IMR-90 (cell line): ENCODE measurements at regions not wholly inside any gene's neighbourhood (a gene's known extent, or its start where the extent isn't known, plus 50 kb on each side); places are given as distances from the start of the nearest gene placed in this dataset.

ENCODE experiments used
- ATAC-seq: fragments of 200-7000 bp; cut with Tn5 transposase; 2 replicates; pipeline ENCODE4 v1.9.1; 2020; ENCODE audit warnings: low read depth, mild to moderate bottlenecking, moderate library complexity
- BruUV-seq: library from RNA; stranded (reverse); fragments of 400-500 nt; replicated peaks from 2 replicates; lab custom pipeline; 2021; lab: Mats Ljungman, UMichigan
- CTCF ChIA-PET: fragments of 300-600 bp; formaldehyde crosslinking; extraction: SDS; loops from one replicate; lab custom pipeline; 2021; ENCODE audit warnings: antibody characterized with exemption; lab: Yijun Ruan, JAX
- POLR2A ChIA-PET: fragments of 300-600 bp; sonication (Branson Sonifier 250); formaldehyde crosslinking; loops from one replicate; lab custom pipeline; 2022; ENCODE audit warnings: antibody characterized with exemption; ENCODE audit not compliant: unreplicated experiment; lab: Charles Lee
- DNase-seq: peaks from one replicate; pipeline ENCODE4 v3.0.0; 2013
- H2AFZ ChIP-seq: replicated peaks from 2 replicates; pipeline ENCODE3; 2013; ENCODE audit warnings: low read length, mild to moderate bottlenecking; ENCODE audit not compliant: poor library complexity
- H2AK5ac ChIP-seq: 2 replicates; pipeline ENCODE4 v1.6.1; 2013; ENCODE audit warnings: low read depth, low read length, inconsistent platforms
- H2AK9ac ChIP-seq: replicated peaks from 2 replicates; pipeline ENCODE3; 2013; ENCODE audit warnings: mild to moderate bottlenecking, low read depth, low read length, moderate library complexity; ENCODE audit not compliant: poor library complexity
- H2BK120ac ChIP-seq: 2 replicates; pipeline ENCODE4 v1.6.1; 2013; ENCODE audit warnings: low read depth, low read length, inconsistent platforms
- H2BK15ac ChIP-seq: 3 replicates; pipeline ENCODE4 v1.6.1; 2013; ENCODE audit warnings: low read depth, low read length, inconsistent platforms
- H2BK20ac ChIP-seq: 2 replicates; pipeline ENCODE4 v1.6.1; 2013; ENCODE audit warnings: low read depth, mild to moderate bottlenecking, inconsistent platforms, low read length, moderate library complexity
- H2BK5ac ChIP-seq: 2 replicates; pipeline ENCODE4 v1.6.1; 2013; ENCODE audit warnings: mild to moderate bottlenecking, low read depth, low read length, inconsistent platforms; ENCODE audit not compliant: poor library complexity, severe bottlenecking
- H3K14ac ChIP-seq: replicated peaks from 2 replicates; pipeline ENCODE4 v1.6.1; 2013; ENCODE audit warnings: low read depth, low read length, inconsistent platforms
- H3K18ac ChIP-seq: 2 replicates; pipeline ENCODE4 v1.6.1; 2013; ENCODE audit warnings: low read depth, low read length, control low read depth
- H3K23ac ChIP-seq: 2 replicates; pipeline ENCODE4 v1.6.1; 2013; ENCODE audit warnings: low read depth, low read length, inconsistent platforms
- H3K27ac ChIP-seq: 2 replicates; pipeline ENCODE4 v1.5.1; 2013; ENCODE audit warnings: mild to moderate bottlenecking, control low read depth, low read length; ENCODE audit not compliant: insufficient read depth
- H3K27me3 ChIP-seq: 2 replicates; pipeline ENCODE4 v1.6.1; 2013; ENCODE audit warnings: low read length; ENCODE audit not compliant: control insufficient read depth, insufficient read depth
- H3K36me3 ChIP-seq: 2 replicates; pipeline ENCODE4 v1.6.1; 2013; ENCODE audit warnings: low read length, mixed read lengths; ENCODE audit not compliant: control insufficient read depth, insufficient read depth
- H3K4ac ChIP-seq: 2 replicates; pipeline ENCODE4 v1.6.1; 2013; ENCODE audit warnings: low read depth, low read length, inconsistent platforms
- H3K4me1 ChIP-seq: 2 replicates; pipeline ENCODE4 v1.6.1; 2013; ENCODE audit warnings: low read length, mixed read lengths; ENCODE audit not compliant: control insufficient read depth, insufficient read depth
- H3K4me2 ChIP-seq: 2 replicates; pipeline ENCODE4 v1.6.1; 2013; ENCODE audit warnings: low read depth, mild to moderate bottlenecking, control low read depth, low read length, moderate library complexity
- H3K4me3 ChIP-seq: 2 replicates; pipeline ENCODE4 v1.5.1; 2013; ENCODE audit warnings: low read depth, mild to moderate bottlenecking, control low read depth, low read length, moderate library complexity; ENCODE audit not compliant: insufficient read depth
- H3K56ac ChIP-seq: 2 replicates; pipeline ENCODE4 v1.6.1; 2013; ENCODE audit warnings: low read length, inconsistent platforms; ENCODE audit not compliant: insufficient read depth; ENCODE audit errors: extremely low read depth
- H3K79me1 ChIP-seq, 2 experiments: 2 replicates each; pipeline ENCODE4 v1.6.1; 2013; ENCODE audit warnings: low read length in 2 of 2, inconsistent platforms in 1 of 2, low read depth in 1 of 2
- H3K9ac ChIP-seq: 2 replicates; pipeline ENCODE4 v1.6.1; 2013; ENCODE audit warnings: low read depth, low read length, control low read depth
- H3K9me1 ChIP-seq: 2 replicates; pipeline ENCODE4 v1.6.1; 2013; ENCODE audit warnings: low read length, inconsistent platforms; ENCODE audit not compliant: insufficient read depth
- H3K9me3 ChIP-seq: 2 replicates; pipeline ENCODE4 v1.6.1; 2013; ENCODE audit warnings: low read length; ENCODE audit not compliant: control insufficient read depth, insufficient read depth
- H4K20me1 ChIP-seq: 2 replicates; pipeline ENCODE4 v1.6.1; 2013; ENCODE audit warnings: low read length, inconsistent platforms; ENCODE audit not compliant: insufficient read depth
- H4K5ac ChIP-seq: 2 replicates; pipeline ENCODE4 v1.6.1; 2013; ENCODE audit warnings: mild to moderate bottlenecking, low read depth, low read length, control low read depth
- H4K8ac ChIP-seq, 2 experiments: 2 replicates each; pipeline ENCODE4 v1.6.1; 2013; ENCODE audit warnings: low read depth in 2 of 2, low read length in 2 of 2, control low read depth in 1 of 2, inconsistent platforms in 1 of 2
- H4K91ac ChIP-seq: 2 replicates; pipeline ENCODE4 v1.6.1; 2013; ENCODE audit warnings: low read depth, low read length, inconsistent platforms; ENCODE audit not compliant: insufficient read depth
- BHLHE40 ChIP-seq: fragments of 150-350 bp; IDR thresholded peaks from 2 replicates; pipeline ENCODE4 v1.6.1; 2016; ENCODE audit warnings: mild to moderate bottlenecking, low read depth, low read length
- CHD1 ChIP-seq: IDR thresholded peaks from 2 replicates; pipeline ENCODE4 v1.6.1; 2012; ENCODE audit warnings: low read depth, low read length, improper control_type of control experiment
- CTCF ChIP-seq: conservative IDR thresholded peaks from 2 replicates; pipeline ENCODE4 v1.5.1; 2012; ENCODE audit warnings: mild to moderate bottlenecking, low read depth, low read length, improper control_type of control experiment
- FOS ChIP-seq: fragments of 150-350 bp; IDR thresholded peaks from 2 replicates; pipeline ENCODE4 v1.6.1; 2016; ENCODE audit warnings: low read depth, low read length
- MXI1 ChIP-seq: IDR thresholded peaks from 2 replicates; pipeline ENCODE4 v1.6.1; 2012; ENCODE audit warnings: low read depth, mild to moderate bottlenecking, low read length, moderate library complexity, borderline replicate concordance
- NFE2L2 ChIP-seq: fragments of 150-350 bp; IDR thresholded peaks from 2 replicates; pipeline ENCODE4 v1.6.1; 2016; ENCODE audit warnings: low read depth, mild to moderate bottlenecking, low read length
- RAD21 ChIP-seq: IDR thresholded peaks from 2 replicates; pipeline ENCODE4 v1.6.1; 2012; ENCODE audit warnings: low read length, improper control_type of control experiment
- RCOR1 ChIP-seq: IDR thresholded peaks from 2 replicates; pipeline ENCODE4 v1.6.1; 2012; ENCODE audit warnings: mild to moderate bottlenecking, low read length, improper control_type of control experiment; ENCODE audit not compliant: insufficient replicate concordance
- RFX5 ChIP-seq: IDR thresholded peaks from 2 replicates; pipeline ENCODE4 v1.8.0; 2012; ENCODE audit warnings: low read depth, mild to moderate bottlenecking, low read length, moderate library complexity
- whole genome bisulfite sequencing, 2 experiments: methylation state at CpG; one replicate each; pipeline versions ENCODE4 v1.1.5 to v1.1.7; 2013; ENCODE audit warnings: missing lambda C conversion rate in 2 of 2; ENCODE audit not compliant: insufficient read length in 1 of 2; ENCODE audit errors: extremely low coverage in 2 of 2; 5-methylcytosine and 5-hydroxymethylcytosine counted together
- dilution Hi-C: fragments of 300-500 bp; cut with HindIII; formaldehyde crosslinking; loops from one replicate; pipeline ENCODE4 v1.14.3; 2018; ENCODE audit warnings: low sequenced_read_pairs; ENCODE audit not compliant: unreplicated experiment
- in situ Hi-C: fragments of 300-500 bp; cut with MboI; formaldehyde crosslinking; loops from 3 replicates; pipeline ENCODE4 v1.14.3; 2019; ENCODE audit warnings: low sequenced_read_pairs, inconsistent platforms, mixed read lengths
- intact Hi-C: fragments of 100-400 bp; cut with micrococcal nuclease; formaldehyde crosslinking; loops from 2 replicates; pipeline ENCODE4 v1.10.0; 2022

GRCh38 chr2:60247471-60247870 lies 306.0 kb downstream of the BCL11A start:
- no TSS peak for BruUV-seq
- Histone ChIP-seq H2BK15ac (no peak overlapping the region), H3K9ac (no peak overlapping the region), H2AFZ (no peak overlapping the region), H3K23ac (no peak overlapping the region), H2BK120ac (no peak overlapping the region), H3K9me1 (no peaks in the 10 kb centered on the region), H2AK5ac (no peak overlapping the region), H3K36me3 (no peaks in the 10 kb centered on the region), H3K18ac (no peak overlapping the region), H3K27ac (no peak overlapping the region), H4K8ac (no peak overlapping the region), H2AK9ac (no peak overlapping the region), H2BK5ac (no peak overlapping the region), H3K14ac (no peak overlapping the region), H2BK20ac (no peak overlapping the region), H3K56ac (no peak overlapping the region), H3K27me3 (no peaks in the 10 kb centered on the region), H4K5ac (no peak overlapping the region), H3K4me3 (no peak overlapping the region), H3K79me1 (no peaks in the 10 kb centered on the region), H3K4ac (no peak overlapping the region), H4K91ac (no peak overlapping the region), H4K20me1 (no peaks in the 10 kb centered on the region), H3K4me2 (no peak overlapping the region), H3K9me3 (no peaks in the 10 kb centered on the region), H3K4me1 (no peaks in the 10 kb centered on the region)
- dilution Hi-C loops, result no loop called here
- TF ChIP-seq MXI1 (no peak), NFE2L2 (no peak), BHLHE40 (no peak), RFX5 (no peak), RCOR1 (no peak), RAD21 (no peak), FOS (no peak), CHD1 (no peak), CTCF (no peak)
- ATAC-seq, result no peak
- WGBS, 2 experiments, result no CpG with 5 or more reads among the region's 9 CpGs
- in situ Hi-C loops, result no loop called here
- CTCF ChIA-PET, result no interaction called here
- DNase-seq, result no peak
- intact Hi-C loops, result no loop called here
- POLR2A ChIA-PET, result no interaction called here
